ENCODE measurements at regions not wholly inside any gene's neighbourhood (a gene's known extent, or its start where the extent isn't known, plus 50 kb on each side); places are given as distances from the start of the nearest gene placed in this dataset.

DNA sequence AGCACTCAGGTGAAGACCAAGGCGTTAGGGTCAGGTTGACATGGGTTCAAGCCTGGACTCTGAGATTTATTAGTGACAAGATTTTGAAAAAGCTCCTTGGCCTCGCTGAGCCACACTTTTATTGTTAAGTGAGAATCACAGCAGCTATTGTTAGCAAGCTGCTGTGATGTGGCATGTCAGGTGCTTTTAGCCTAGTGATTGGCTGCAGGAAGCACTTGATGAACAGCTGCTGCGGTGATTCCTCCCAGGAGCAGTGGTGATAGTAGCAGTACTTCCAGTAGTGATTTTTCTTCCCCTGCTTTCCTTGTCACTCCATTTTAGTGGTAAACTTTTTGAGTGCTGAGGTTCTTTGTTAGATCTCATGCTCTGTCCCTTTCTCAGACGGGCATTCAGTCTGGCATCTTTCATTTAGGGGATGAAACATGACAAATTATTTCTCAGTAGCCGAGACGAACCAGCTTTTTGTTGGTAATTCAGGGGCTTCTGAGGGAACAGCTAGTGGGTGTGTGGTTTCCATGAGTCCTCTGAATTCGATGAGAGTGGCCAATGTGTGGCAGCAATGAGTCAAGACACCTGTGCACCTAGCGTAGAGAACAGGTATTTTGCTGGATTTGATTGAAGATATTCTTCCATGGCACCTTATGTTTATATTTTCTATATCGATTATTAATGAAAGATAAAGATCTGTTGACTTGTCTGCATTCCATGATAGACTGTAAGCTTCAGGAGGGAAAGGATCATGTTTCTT is 696.7 kb downstream of the DHX35 start:
- DNase-seq: no peak

- no peak for DNase-seq
Observed at GRCh38 chr20:39654171-39654570, 692.0 kb downstream of the DHX35 start.

DNA sequence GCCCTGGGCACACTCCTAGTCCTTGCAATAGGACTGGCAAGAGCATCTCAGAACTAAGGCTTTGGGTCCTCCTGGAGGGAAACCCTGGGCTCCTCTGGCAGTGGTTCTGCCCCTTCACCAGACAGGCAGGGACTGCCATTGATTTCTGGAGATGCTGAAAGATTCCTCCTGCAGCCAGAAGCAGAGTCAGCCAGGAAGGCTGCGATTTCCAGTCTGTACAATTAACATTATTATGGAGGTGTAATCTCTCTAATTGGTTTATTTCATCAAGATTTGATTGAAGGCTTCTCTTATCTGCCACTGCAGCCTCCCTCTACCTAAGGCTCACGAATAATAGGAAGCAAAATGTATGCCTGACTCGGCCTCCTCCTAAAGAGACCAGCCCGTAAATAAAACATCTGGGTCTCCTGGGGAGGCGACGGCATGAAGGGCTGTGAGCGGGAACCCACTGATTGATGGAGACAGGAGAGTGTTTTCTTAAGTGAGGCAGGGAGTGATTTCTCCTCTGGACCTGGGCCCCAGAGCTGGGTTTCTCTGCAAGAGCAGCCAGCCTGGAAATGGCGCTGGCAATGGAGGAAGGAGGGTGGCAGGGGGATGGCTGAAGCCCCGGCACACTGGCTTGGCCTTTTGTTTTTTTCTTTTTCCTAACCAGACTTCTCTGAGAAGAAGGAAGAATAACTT is 689.6 kb downstream of the DHX35 start:
- no peak for DNase-seq

DNA sequence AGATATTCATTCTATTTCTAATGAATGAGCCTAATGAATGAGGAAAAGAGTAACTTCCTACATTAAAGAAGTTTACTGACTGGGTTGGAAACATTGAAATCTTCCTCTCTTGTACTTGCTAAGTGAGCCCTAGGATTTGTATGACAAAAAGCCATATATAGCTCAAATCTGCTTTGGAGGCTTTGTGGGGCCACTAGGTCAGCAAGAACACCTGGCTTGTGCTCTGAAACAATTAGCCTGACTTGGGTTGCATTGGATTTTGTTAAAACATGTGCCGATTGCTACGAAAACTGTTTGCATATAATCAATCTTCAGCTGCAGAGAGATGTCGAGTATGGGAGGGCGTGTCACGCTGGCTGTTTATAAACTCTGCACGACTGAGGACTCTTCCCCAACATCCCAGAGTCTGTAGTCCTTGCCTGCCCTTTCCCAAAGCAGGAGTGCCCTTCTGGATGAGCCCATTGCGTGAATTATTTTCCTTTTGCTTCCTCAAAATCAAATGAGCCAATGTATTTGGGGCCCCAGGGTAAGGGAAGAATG is 684.8 kb downstream of the DHX35 start:
- DNase-seq: no peak

DNA sequence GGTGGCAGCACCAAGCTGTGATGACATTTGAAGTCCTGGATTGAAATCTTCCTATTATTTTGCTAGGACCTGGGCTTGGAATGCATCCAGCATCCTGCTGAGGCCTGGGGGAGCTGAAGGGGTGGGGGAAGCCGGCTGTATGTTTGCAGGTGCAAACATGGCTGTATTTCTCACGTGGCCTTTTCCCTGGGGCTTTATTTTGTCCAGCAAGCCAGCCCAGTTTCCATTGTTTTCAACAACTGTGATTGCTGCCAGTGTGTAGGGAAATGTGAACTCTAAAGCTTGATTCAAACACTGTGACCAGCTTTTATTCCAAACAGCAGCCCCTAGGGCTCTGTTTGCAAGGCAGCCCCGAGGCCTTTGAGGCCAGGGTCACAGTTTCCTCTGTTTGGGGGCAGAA is 683.0 kb downstream of the DHX35 start:
- peak; percentile 70 for DNase-seq

GRCh38 chr20:39643292-39643691 is 681.1 kb downstream of the DHX35 start:
- DNase-seq: no peak

DNA sequence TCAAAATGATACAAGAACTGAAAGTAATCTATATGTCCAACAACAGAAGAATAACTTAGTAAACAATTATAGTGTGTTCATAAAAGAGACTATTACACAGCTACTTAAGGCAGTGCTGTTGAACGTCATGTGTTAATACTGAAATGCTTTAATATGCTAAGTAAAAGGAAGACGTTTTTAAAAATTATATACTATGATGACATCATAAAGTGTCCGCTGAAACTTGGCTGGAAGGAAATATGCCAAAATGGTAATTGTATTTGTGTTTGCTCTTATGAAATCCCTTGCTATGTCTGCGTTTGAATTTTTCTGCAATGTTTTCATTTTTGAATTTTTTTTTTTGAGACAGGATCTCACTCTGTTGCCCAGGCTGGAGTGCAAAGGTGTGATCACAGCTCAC is 679.3 kb downstream of the DHX35 start:
- DNase-seq: no peak

DNA sequence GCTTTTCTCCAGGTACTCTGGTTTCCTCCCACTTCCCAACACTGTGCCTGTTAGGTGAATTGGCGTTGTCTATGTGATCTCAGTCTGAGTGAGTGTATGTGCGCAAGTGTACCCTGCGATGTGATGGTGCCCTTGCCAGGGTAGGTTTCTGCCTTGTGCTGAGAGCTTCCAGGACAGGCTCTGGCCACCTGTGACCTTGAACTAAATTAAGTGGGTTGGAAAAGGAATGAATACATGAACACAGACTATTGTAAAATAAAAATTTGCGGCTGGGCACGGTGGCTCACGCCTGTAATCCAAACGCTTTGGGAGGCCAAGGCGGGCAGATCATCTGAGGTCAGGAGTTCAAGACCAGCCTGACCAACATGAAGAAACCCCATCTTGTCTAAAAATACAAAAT is 678.0 kb downstream of the DHX35 start:
- DNase-seq: no peak

DNA sequence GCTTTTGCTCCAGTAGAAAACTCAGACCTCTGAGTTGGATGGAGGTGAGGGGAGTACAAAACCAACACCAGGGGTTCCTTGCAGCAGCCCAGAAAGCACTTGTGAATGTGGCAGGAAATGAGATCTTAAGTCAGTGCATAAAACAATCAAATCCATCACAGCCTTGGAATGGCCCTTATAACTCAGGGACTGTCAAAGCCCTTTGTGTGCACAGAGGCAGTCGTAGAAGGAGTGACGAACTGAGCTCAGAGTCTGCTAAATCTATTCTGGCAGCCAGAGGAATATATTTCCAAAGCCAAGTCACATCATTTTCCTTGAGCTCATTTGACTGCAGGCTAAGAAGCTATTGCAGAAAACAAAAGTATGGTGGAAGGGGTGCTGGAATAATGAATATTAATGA is 676.6 kb downstream of the DHX35 start:
- no peak for DNase-seq

GRCh38 chr20:39633689-39634088 is 671.5 kb downstream of the DHX35 start:
- no peak for DNase-seq

- DNase-seq: no peak
Observed at GRCh38 chr20:39632757-39633156, 670.6 kb downstream of the DHX35 start.

GRCh38 chr20:39632176-39632575 is 670.0 kb downstream of the DHX35 start:
- DNase-seq: no peak

- DNase-seq: no peak
Observed at GRCh38 chr20:39631557-39631956, 669.4 kb downstream of the DHX35 start.

GRCh38 chr20:39630215-39630908 is 668.2 kb downstream of the DHX35 start:
- DNase-seq: peak; percentile 28

- DNase-seq: no peak
Observed at GRCh38 chr20:39627765-39628164, 665.6 kb downstream of the DHX35 start.

- no peak for DNase-seq
Observed at GRCh38 chr20:39624316-39624715, 662.2 kb downstream of the DHX35 start.

- no peak for DNase-seq
Observed at GRCh38 chr20:39623584-39624234, 661.6 kb downstream of the DHX35 start.

GRCh38 chr20:39619271-39619785 is 657.2 kb downstream of the DHX35 start:
- no peak for DNase-seq

GRCh38 chr20:39611901-39612300 is 649.8 kb downstream of the DHX35 start:
- no peak for DNase-seq

- DNase-seq: no peak
Observed at GRCh38 chr20:39607141-39607540, 645.0 kb downstream of the DHX35 start.

DNA sequence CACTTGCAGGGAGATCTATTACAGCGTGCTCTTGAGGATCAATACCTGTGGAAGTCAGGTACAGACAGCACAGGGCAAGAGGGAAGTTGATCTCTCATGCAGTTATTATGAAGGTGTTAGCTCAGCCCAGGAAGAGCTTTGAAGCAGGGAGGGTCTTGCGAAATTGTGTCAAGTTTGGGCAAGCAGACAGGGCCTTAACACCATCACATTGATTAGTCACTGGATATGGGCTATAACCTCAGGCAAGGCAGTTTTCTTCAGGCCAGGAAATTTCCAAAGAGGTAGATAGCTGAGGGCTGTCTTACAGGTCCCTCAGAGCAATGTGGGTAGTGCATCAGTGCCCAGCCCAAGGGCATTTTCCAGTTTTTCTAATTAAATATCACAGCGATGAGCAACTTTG is 643.8 kb downstream of the DHX35 start:
- no peak for DNase-seq

- no peak for DNase-seq
Observed at GRCh38 chr20:39605361-39605760, 643.2 kb downstream of the DHX35 start.

DNA sequence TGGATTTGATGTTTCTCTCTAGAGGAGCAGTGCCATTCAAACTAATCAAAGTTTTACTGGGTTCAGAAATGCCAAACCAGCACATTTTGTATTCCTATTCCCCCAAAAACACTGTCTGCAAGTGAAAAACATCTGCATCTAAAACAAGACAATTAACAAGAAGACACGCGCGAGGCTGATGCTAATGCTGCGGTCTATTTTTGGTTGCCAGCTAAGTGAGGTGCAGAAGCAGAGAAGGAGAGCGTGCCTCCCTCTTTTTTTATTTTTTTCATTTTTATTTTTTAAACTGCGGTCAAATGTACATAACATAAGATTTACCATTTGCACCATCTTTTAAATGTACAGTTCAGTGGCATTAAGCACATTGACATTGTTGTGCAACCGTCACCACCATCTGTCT is 641.1 kb downstream of the DHX35 start:
- DNase-seq: no peak

All from NCI-H1092 treated with DMSO at 0.1 percent for 48 hours (cell line).